ENCODE measurements at regions not wholly inside any gene's neighbourhood (a gene's known extent, or its start where the extent isn't known, plus 50 kb on each side); places are given as distances from the start of the nearest gene placed in this dataset.

GRCh38 chr2:155908567-155908966 lies 424.0 kb downstream of the NR4A2 start:
- TF ChIP-seq POLR2A (IDR thresholded peaks at IDR 0.05): no peak
- TF ChIP-seq CTCF (IDR thresholded peaks at IDR 0.05): no peak
